ENCODE measurements at regions not wholly inside any gene's neighbourhood (a gene's known extent, or its start where the extent isn't known, plus 50 kb on each side); places are given as distances from the start of the nearest gene placed in this dataset.

DNA sequence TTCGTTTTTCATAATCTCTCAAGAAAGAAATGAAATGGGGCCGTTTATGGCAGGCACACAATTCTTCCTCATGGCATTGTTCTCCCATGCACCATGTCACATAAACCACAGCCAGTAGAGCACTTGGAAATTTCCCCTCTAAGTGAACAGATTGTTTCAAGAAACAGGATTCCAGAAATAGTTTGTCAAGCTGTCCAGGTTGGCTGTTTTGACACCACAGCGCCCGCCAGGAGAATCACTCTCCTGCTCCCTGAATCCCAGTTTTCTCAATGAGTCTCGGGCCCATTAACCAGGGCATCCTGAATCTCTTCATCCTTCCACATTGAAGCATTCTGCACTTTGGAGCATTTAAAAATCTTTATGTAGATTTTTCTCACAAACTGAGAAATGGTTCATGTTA lies 172.2 kb upstream of the NEBL start:
- no TSS peak for BruUV-seq (replicated peaks)
- Mint-ChIP-seq H3K4me1 (ENCODE audit: low read depth, unreplicated experiment) (no peaks in the 10 kb centered on the region), H3K27me3 (ENCODE audit: unreplicated experiment) (no peaks in the 10 kb centered on the region), H3K27ac (ENCODE audit: unreplicated experiment) (no peak overlapping the region), H3K36me3 (ENCODE audit: insufficient read depth, unreplicated experiment) (no peaks in the 10 kb centered on the region), H3K9me3 (ENCODE audit: low read depth, unreplicated experiment) (no peaks in the 10 kb centered on the region), H3K4me3 (ENCODE audit: low read depth, unreplicated experiment) (no peak overlapping the region)
- CTCF ChIA-PET: interaction anchor here (1.2 kb wide), 1 partner anchor 8 kb away, joined by 3 read pairs; no protein-coding TSS in a partner anchor
- no peak for DNase-seq
- TF ChIP-seq, protein P1, sequence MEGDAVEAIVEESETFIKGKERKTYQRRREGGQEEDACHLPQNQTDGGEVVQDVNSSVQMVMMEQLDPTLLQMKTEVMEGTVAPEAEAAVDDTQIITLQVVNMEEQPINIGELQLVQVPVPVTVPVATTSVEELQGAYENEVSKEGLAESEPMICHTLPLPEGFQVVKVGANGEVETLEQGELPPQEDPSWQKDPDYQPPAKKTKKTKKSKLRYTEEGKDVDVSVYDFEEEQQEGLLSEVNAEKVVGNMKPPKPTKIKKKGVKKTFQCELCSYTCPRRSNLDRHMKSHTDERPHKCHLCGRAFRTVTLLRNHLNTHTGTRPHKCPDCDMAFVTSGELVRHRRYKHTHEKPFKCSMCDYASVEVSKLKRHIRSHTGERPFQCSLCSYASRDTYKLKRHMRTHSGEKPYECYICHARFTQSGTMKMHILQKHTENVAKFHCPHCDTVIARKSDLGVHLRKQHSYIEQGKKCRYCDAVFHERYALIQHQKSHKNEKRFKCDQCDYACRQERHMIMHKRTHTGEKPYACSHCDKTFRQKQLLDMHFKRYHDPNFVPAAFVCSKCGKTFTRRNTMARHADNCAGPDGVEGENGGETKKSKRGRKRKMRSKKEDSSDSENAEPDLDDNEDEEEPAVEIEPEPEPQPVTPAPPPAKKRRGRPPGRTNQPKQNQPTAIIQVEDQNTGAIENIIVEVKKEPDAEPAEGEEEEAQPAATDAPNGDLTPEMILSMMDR (IDR thresholded peaks at IDR 0.05; ENCODE audit: unreplicated experiment): no peak
- intact Hi-C loops (cut with micrococcal nuclease; ENCODE audit: unreplicated experiment): no loop called here

DNA sequence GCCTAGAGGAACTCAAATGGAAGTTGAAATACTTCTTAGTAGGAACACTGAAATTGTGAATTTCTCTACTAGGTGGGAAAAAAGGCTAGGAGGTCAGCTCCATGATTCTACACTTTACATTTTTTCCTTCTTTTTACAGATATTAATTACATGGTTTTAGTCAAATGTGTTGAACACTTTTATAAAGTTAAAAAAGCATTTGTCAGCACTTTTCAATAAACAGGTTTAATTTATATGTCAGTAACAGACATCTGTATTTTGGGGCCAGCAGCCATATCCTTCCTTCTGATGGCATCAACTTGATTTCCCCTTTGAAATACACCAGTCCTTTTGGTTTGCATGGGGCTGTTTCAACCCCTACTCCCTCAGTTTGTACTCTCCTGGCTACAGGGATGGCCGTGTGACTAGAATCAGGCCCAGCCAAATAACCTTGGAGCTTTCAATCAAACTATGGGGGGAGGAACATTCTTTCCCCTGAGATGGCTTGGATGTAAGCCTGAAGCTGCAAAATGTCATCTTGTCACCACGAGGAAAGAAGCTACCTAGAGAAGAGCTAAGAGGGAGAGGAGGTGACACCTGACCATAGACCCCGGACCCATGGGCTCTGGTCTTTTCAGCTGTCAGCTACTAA lies 171.0 kb upstream of the NEBL start:
- intact Hi-C loops (cut with micrococcal nuclease; ENCODE audit: unreplicated experiment): no loop called here
- Mint-ChIP-seq H3K4me3 (ENCODE audit: low read depth, unreplicated experiment) (no peak overlapping the region), H3K27ac (ENCODE audit: unreplicated experiment) (no peak overlapping the region), H3K27me3 (ENCODE audit: unreplicated experiment) (no peaks in the 10 kb centered on the region), H3K4me1 (ENCODE audit: low read depth, unreplicated experiment) (no peaks in the 10 kb centered on the region), H3K36me3 (ENCODE audit: insufficient read depth, unreplicated experiment) (no peaks in the 10 kb centered on the region), H3K9me3 (ENCODE audit: low read depth, unreplicated experiment) (no peaks in the 10 kb centered on the region)
- no TSS peak for BruUV-seq (replicated peaks)
- no peak for DNase-seq
- TF ChIP-seq, protein P1 (IDR thresholded peaks at IDR 0.05; ENCODE audit: unreplicated experiment): no peak
- CTCF ChIA-PET: interaction anchor here (1.2 kb wide), 1 partner anchor 9 kb away, joined by 3 read pairs; no protein-coding TSS in a partner anchor

DNA sequence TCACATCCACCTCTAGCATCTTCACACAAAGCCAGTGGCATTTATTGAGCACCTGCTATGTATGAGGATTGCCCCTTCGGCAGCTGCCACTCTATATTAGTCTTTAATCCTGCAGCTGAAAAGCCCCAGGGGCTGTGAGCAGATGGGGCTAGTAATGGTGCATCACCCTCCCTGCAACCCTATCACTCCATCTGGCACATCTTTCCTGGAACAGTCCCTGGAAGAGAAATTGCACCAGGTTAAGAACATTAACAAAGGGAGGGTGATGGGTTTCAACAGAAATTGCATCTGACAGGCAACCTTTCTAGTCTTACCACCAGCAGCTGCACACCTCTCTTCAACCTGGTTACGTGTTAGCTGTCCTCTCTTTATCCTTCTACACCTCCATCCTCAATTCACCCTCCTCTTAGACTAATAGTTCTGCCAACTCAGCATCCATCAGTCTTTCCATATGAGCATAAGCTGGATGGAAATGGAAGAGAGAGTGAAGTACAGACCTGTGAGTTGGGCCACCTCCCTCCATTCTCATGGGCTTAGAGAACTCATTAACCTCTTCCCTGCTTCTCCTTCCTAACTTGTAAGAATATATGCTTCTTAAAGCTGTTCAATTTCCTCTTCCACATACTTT lies 168.6 kb upstream of the NEBL start:
- H3K36me3 Mint-ChIP-seq (ENCODE audit: insufficient read depth, unreplicated experiment): no peaks in the 10 kb centered on the region
- intact Hi-C loops (cut with micrococcal nuclease; ENCODE audit: unreplicated experiment): no loop called here
- CTCF ChIA-PET: no interaction called here
- BruUV-seq (replicated peaks): no TSS peak
- no peak for DNase-seq
- H3K27me3 Mint-ChIP-seq (ENCODE audit: unreplicated experiment): no peaks in the 10 kb centered on the region
- H3K9me3 Mint-ChIP-seq (ENCODE audit: low read depth, unreplicated experiment): peaks cover under 1% of the 10 kb centered on the region
- H3K4me1 Mint-ChIP-seq (ENCODE audit: low read depth, unreplicated experiment): no peaks in the 10 kb centered on the region
- H3K27ac Mint-ChIP-seq (ENCODE audit: unreplicated experiment): no peak overlapping the region
- no peak overlapping the region for H3K4me3 Mint-ChIP-seq (ENCODE audit: low read depth, unreplicated experiment)
- TF ChIP-seq, protein P1 (IDR thresholded peaks at IDR 0.05; ENCODE audit: unreplicated experiment): no peak

DNA sequence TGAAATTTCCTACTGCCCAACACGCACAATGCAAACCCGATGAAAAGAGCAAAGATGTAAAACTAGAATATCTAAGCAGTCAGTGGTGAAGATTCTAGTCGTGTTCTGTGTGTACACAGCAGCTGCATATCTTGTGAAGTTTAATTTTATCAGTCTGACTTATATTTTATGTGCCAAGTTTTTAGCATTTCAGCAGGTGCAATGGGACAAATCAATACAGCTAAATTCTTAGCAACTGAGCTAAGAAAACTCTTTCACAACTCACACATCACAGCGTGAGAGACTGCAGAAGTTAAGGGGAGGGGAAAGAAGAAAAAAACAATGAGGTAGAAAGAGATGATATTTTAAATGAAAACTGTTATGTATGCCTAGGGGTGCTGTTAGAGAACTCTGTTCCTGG lies 164.9 kb upstream of the NEBL start:
- TF ChIP-seq, protein P1 (IDR thresholded peaks at IDR 0.05; ENCODE audit: unreplicated experiment): no peak
- DNase-seq: no peak
- intact Hi-C loops (cut with micrococcal nuclease; ENCODE audit: unreplicated experiment): no loop called here
- Mint-ChIP-seq H3K4me1 (ENCODE audit: low read depth, unreplicated experiment) (no peaks in the 10 kb centered on the region), H3K27ac (ENCODE audit: unreplicated experiment) (no peak overlapping the region), H3K9me3 (ENCODE audit: low read depth, unreplicated experiment) (peaks cover 3% of the 10 kb centered on the region), H3K4me3 (ENCODE audit: low read depth, unreplicated experiment) (no peak overlapping the region), H3K36me3 (ENCODE audit: insufficient read depth, unreplicated experiment) (no peaks in the 10 kb centered on the region), H3K27me3 (ENCODE audit: unreplicated experiment) (no peaks in the 10 kb centered on the region)
- CTCF ChIA-PET: no interaction called here
- no TSS peak for BruUV-seq (replicated peaks)
